ENCODE measurements at regions not wholly inside any gene's neighbourhood (a gene's known extent, or its start where the extent isn't known, plus 50 kb on each side); places are given as distances from the start of the nearest gene placed in this dataset.
A peak's percentile ranks its signal among the peaks of the same experiment; 100 is the strongest.

GRCh38 chr5:40309851-40310250, 369.9 kb upstream of the PTGER4 start:
- Mint-ChIP-seq H3K36me3 (peaks cover 3% of the 10 kb centered on the region), H3K27ac (no peak overlapping the region), H3K4me3 (no peak overlapping the region), H3K9me3 (ENCODE audit: low read depth) (peaks cover 2% of the 10 kb centered on the region), H3K4me1 (peaks cover 10% of the 10 kb centered on the region), H3K27me3 (no peaks in the 10 kb centered on the region)
- DNase-seq = no peak
- ATAC-seq = no peak
- CTCF ChIA-PET = no interaction called here

GRCh38 chr5:40308867-40309266, 370.8 kb upstream of the PTGER4 start:
- no peak overlapping the region for H3K27ac Mint-ChIP-seq
- no peak overlapping the region for H3K4me3 Mint-ChIP-seq
- DNase-seq (no peak), ATAC-seq (no peak)
- H3K27me3 Mint-ChIP-seq = no peaks in the 10 kb centered on the region
- CTCF ChIA-PET = no interaction called here
- peaks cover 3% of the 10 kb centered on the region for H3K36me3 Mint-ChIP-seq
- no peaks in the 10 kb centered on the region for H3K9me3 Mint-ChIP-seq (ENCODE audit: low read depth)
- peaks cover 10% of the 10 kb centered on the region for H3K4me1 Mint-ChIP-seq

GRCh38 chr5:40307920-40308319, 371.8 kb upstream of the PTGER4 start:
- ATAC-seq (peak; percentile 94), DNase-seq (no peak)
- H3K9me3 Mint-ChIP-seq (ENCODE audit: low read depth) = no peaks in the 10 kb centered on the region
- CTCF ChIA-PET = no interaction called here
- no peak overlapping the region for H3K4me3 Mint-ChIP-seq
- no peaks in the 10 kb centered on the region for H3K27me3 Mint-ChIP-seq
- H3K36me3 Mint-ChIP-seq = peaks cover 5% of the 10 kb centered on the region
- H3K4me1 Mint-ChIP-seq = peaks cover 10% of the 10 kb centered on the region
- no peak overlapping the region for H3K27ac Mint-ChIP-seq

- DNase-seq (no peak), ATAC-seq (no peak)
- H3K9me3 Mint-ChIP-seq (ENCODE audit: low read depth) = no peaks in the 10 kb centered on the region
- CTCF ChIA-PET = no interaction called here
- no peak overlapping the region for H3K27ac Mint-ChIP-seq
- H3K27me3 Mint-ChIP-seq = no peaks in the 10 kb centered on the region
- H3K4me1 Mint-ChIP-seq = peaks cover 10% of the 10 kb centered on the region
- peaks cover 6% of the 10 kb centered on the region for H3K36me3 Mint-ChIP-seq
- H3K4me3 Mint-ChIP-seq = no peak overlapping the region
These were observed 372.7 kb upstream of the PTGER4 start for GRCh38 chr5:40306869-40307487.

- Mint-ChIP-seq H3K27ac (no peak overlapping the region), H3K27me3 (no peaks in the 10 kb centered on the region), H3K9me3 (ENCODE audit: low read depth) (peaks cover 2% of the 10 kb centered on the region), H3K4me1 (peaks cover 8% of the 10 kb centered on the region), H3K4me3 (no peak overlapping the region), H3K36me3 (peaks cover 8% of the 10 kb centered on the region)
- CTCF ChIA-PET = no interaction called here
- ATAC-seq (no peak), DNase-seq (no peak)
These were observed 387.7 kb upstream of the PTGER4 start for GRCh38 chr5:40292006-40292405.

- no peaks in the 10 kb centered on the region for H3K9me3 Mint-ChIP-seq (ENCODE audit: low read depth)
- CTCF ChIA-PET = no interaction called here
- H3K4me1 Mint-ChIP-seq = peaks cover 8% of the 10 kb centered on the region
- no peak for ATAC-seq
- H3K27me3 Mint-ChIP-seq = no peaks in the 10 kb centered on the region
- H3K27ac Mint-ChIP-seq = no peak overlapping the region
- H3K4me3 Mint-ChIP-seq = no peak overlapping the region
- peaks cover 8% of the 10 kb centered on the region for H3K36me3 Mint-ChIP-seq
- no peak for DNase-seq
These were observed 388.4 kb upstream of the PTGER4 start for GRCh38 chr5:40291338-40291737.

- Mint-ChIP-seq H3K27ac (no peak overlapping the region), H3K27me3 (no peaks in the 10 kb centered on the region), H3K4me1 (peaks cover 8% of the 10 kb centered on the region), H3K9me3 (ENCODE audit: low read depth) (no peaks in the 10 kb centered on the region), H3K36me3 (peaks cover 8% of the 10 kb centered on the region), H3K4me3 (no peak overlapping the region)
- ATAC-seq (no peak), DNase-seq (no peak)
- CTCF ChIA-PET = no interaction called here
These were observed 390.8 kb upstream of the PTGER4 start for GRCh38 chr5:40288800-40289485.

GRCh38 chr5:40284863-40285262, 394.9 kb upstream of the PTGER4 start:
- H3K27ac Mint-ChIP-seq = no peak overlapping the region
- DNase-seq (no peak), ATAC-seq (no peak)
- no peaks in the 10 kb centered on the region for H3K4me1 Mint-ChIP-seq
- CTCF ChIA-PET = no interaction called here
- no peak overlapping the region for H3K4me3 Mint-ChIP-seq
- H3K27me3 Mint-ChIP-seq = no peaks in the 10 kb centered on the region
- H3K9me3 Mint-ChIP-seq (ENCODE audit: low read depth) = no peaks in the 10 kb centered on the region
- H3K36me3 Mint-ChIP-seq = peaks cover 9% of the 10 kb centered on the region

- ATAC-seq = no peak
- Mint-ChIP-seq H3K4me3 (no peak overlapping the region), H3K9me3 (ENCODE audit: low read depth) (peaks cover 2% of the 10 kb centered on the region), H3K4me1 (peaks cover 37% of the 10 kb centered on the region), H3K36me3 (peaks cover 30% of the 10 kb centered on the region), H3K27ac (no peak overlapping the region), H3K27me3 (no peaks in the 10 kb centered on the region)
- no peak for DNase-seq
- CTCF ChIA-PET = no interaction called here
These were observed 400.8 kb upstream of the PTGER4 start for GRCh38 chr5:40278881-40279280.

- H3K27me3 Mint-ChIP-seq = no peaks in the 10 kb centered on the region
- DNase-seq (peak; percentile 50), ATAC-seq (peak; percentile 78)
- CTCF ChIA-PET = interaction anchor here (0.7 kb wide), 1 partner anchor 51 kb away, joined by 3 read pairs; no protein-coding TSS in a partner anchor
- peaks cover 38% of the 10 kb centered on the region for H3K4me1 Mint-ChIP-seq
- H3K4me3 Mint-ChIP-seq = peak overlapping the region; percentile 55
- H3K27ac Mint-ChIP-seq = peak overlapping the region; percentile 92
- peaks cover 36% of the 10 kb centered on the region for H3K36me3 Mint-ChIP-seq
- peaks cover 4% of the 10 kb centered on the region for H3K9me3 Mint-ChIP-seq (ENCODE audit: low read depth)
These were observed 402.4 kb upstream of the PTGER4 start for GRCh38 chr5:40277161-40277906.

- Mint-ChIP-seq H3K36me3 (peaks cover 41% of the 10 kb centered on the region), H3K27me3 (no peaks in the 10 kb centered on the region), H3K27ac (peak overlapping the region; percentile 92), H3K9me3 (ENCODE audit: low read depth) (peaks cover 4% of the 10 kb centered on the region), H3K4me1 (peaks cover 39% of the 10 kb centered on the region), H3K4me3 (peak overlapping the region; percentile 55)
- ATAC-seq = peak; percentile 26
- DNase-seq = no peak
- CTCF ChIA-PET = no interaction called here
These were observed 403.2 kb upstream of the PTGER4 start for GRCh38 chr5:40276426-40277102.

GRCh38 chr5:40274568-40274967, 405.1 kb upstream of the PTGER4 start:
- Mint-ChIP-seq H3K9me3 (ENCODE audit: low read depth) (peaks cover 4% of the 10 kb centered on the region), H3K4me3 (no peak overlapping the region), H3K27me3 (no peaks in the 10 kb centered on the region), H3K27ac (no peak overlapping the region), H3K36me3 (peaks cover 39% of the 10 kb centered on the region), H3K4me1 (peaks cover 51% of the 10 kb centered on the region)
- ATAC-seq (no peak), DNase-seq (no peak)
- CTCF ChIA-PET = interaction anchor here (1.3 kb wide), 1 partner anchor 28 kb away, joined by 3 read pairs; no protein-coding TSS in a partner anchor

- ATAC-seq (no peak), DNase-seq (no peak)
- H3K4me3 Mint-ChIP-seq = no peak overlapping the region
- no peak overlapping the region for H3K27ac Mint-ChIP-seq
- peaks cover 51% of the 10 kb centered on the region for H3K4me1 Mint-ChIP-seq
- peaks cover 39% of the 10 kb centered on the region for H3K36me3 Mint-ChIP-seq
- CTCF ChIA-PET = no interaction called here
- H3K27me3 Mint-ChIP-seq = no peaks in the 10 kb centered on the region
- peaks cover 4% of the 10 kb centered on the region for H3K9me3 Mint-ChIP-seq (ENCODE audit: low read depth)
These were observed 405.8 kb upstream of the PTGER4 start for GRCh38 chr5:40273936-40274335.

Measured in activated CD8-positive, alpha-beta memory T cell treated with anti-CD3 and anti-CD28 coated beads, Interleukin-2, amount 10 ng/mL, durations not matched to agents 7 days and 5 days (primary cell).